Keratinocyte (primary cell): ENCODE measurements at regions not wholly inside any gene's neighbourhood (a gene's known extent, or its start where the extent isn't known, plus 50 kb on each side); places are given as distances from the start of the nearest gene placed in this dataset.

Experiments
- EZH2 ChIP-seq: IDR thresholded peaks from one replicate; pipeline ENCODE4 v1.6.1; 2012; ENCODE audit warnings: inconsistent platforms, mild to moderate bottlenecking, low read length, moderate library complexity
- TF ChIP-seq, protein P1 (sequence below), 3 experiments: IDR thresholded peaks in 1 of 3; conservative IDR thresholded peaks in 1 of 3; optimal IDR thresholded peaks in 1 of 3; 2 replicates in 2 of 3; 3 replicates in 1 of 3; pipeline versions ENCODE3 to v1.5.1; 2011; ENCODE audit warnings: low read length in 3 of 3, mild to moderate bottlenecking in 3 of 3, moderate library complexity in 2 of 3, control low read depth in 1 of 3, inconsistent platforms in 1 of 3; ENCODE audit not compliant: insufficient read depth in 2 of 3; ENCODE audit errors: extremely low read depth in 1 of 3

DNA sequence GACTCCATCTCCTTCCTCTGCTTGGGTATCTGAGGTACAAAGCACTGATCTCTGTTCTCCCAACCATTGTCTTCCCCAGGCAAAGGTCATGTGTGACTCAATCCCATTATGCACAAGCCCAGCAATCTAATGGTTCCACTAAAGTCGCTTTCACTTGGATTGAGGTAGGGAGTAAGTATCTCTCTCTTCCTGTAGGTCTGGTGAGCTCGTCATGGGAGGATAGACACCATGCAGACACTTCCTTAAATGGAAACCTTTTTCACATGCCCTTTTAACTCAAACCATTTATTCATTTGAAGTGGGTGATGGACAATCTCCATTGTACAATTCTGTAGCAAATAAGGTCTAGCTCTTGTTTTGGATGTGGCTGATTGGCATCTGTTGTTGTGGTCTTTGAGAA is 245.2 kb upstream of the CLNK start:
- TF ChIP-seq, protein P1, sequence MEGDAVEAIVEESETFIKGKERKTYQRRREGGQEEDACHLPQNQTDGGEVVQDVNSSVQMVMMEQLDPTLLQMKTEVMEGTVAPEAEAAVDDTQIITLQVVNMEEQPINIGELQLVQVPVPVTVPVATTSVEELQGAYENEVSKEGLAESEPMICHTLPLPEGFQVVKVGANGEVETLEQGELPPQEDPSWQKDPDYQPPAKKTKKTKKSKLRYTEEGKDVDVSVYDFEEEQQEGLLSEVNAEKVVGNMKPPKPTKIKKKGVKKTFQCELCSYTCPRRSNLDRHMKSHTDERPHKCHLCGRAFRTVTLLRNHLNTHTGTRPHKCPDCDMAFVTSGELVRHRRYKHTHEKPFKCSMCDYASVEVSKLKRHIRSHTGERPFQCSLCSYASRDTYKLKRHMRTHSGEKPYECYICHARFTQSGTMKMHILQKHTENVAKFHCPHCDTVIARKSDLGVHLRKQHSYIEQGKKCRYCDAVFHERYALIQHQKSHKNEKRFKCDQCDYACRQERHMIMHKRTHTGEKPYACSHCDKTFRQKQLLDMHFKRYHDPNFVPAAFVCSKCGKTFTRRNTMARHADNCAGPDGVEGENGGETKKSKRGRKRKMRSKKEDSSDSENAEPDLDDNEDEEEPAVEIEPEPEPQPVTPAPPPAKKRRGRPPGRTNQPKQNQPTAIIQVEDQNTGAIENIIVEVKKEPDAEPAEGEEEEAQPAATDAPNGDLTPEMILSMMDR (optimal IDR thresholded peaks at IDR 0.05 in 1 of 3, IDR thresholded peaks at IDR 0.05 in 1 of 3, conservative IDR thresholded peaks at IDR 0.05 in 1 of 3; ENCODE audit: extremely low read depth in 1 of 3, insufficient read depth in 2 of 3, low read length in 3 of 3): no peak
- no peak for TF ChIP-seq EZH2
